Fibroblast of mammary gland (primary cell): ENCODE measurements at regions not wholly inside any gene's neighbourhood (a gene's known extent, or its start where the extent isn't known, plus 50 kb on each side); places are given as distances from the start of the nearest gene placed in this dataset.

Source experiments
- DNase-seq: peaks from one replicate; pipeline ENCODE4 v3.0.0-alpha.2; 2010; ENCODE audit warnings: low read depth
- H3K4me3 ChIP-seq: 2 replicates; pipeline ENCODE4 v1.5.1; 2011; ENCODE audit warnings: low read depth, mild to moderate bottlenecking, low read length, moderate library complexity; ENCODE audit not compliant: control insufficient read depth
- CTCF ChIP-seq: conservative IDR thresholded peaks from 2 replicates; pipeline ENCODE4 v1.5.1; 2011; ENCODE audit warnings: low read depth, low read length, inconsistent platforms; ENCODE audit not compliant: control insufficient read depth, insufficient read depth

- TF ChIP-seq CTCF, result no peak
- no peak overlapping the region for H3K4me3 ChIP-seq
Observed at GRCh38 chr7:46432708-46433107, 511.6 kb upstream of the IGFBP3 start.

GRCh38 chr7:46428295-46428694 lies 507.2 kb upstream of the IGFBP3 start:
- no peak overlapping the region for H3K4me3 ChIP-seq
- no peak for TF ChIP-seq CTCF
- DNase-seq, result peak; percentile 12

More at GRCh38 chr7:46432708-46433107, 511.6 kb upstream of the IGFBP3 start:
- peak; percentile 92 for DNase-seq

GRCh38 chr7:46424934-46425333 lies 503.9 kb upstream of the IGFBP3 start:
- DNase-seq, result no peak
- no peak overlapping the region for H3K4me3 ChIP-seq
- no peak for TF ChIP-seq CTCF

- DNase-seq, result no peak
- H3K4me3 ChIP-seq, result no peak overlapping the region
- TF ChIP-seq CTCF, result no peak
Observed at GRCh38 chr7:46421441-46422230, 500.6 kb upstream of the IGFBP3 start.

GRCh38 chr7:46414946-46415345 lies 493.9 kb upstream of the IGFBP3 start:
- no peak for TF ChIP-seq CTCF
- H3K4me3 ChIP-seq, result no peak overlapping the region
- DNase-seq, result no peak

GRCh38 chr7:46411236-46411635 lies 490.2 kb upstream of the IGFBP3 start:
- no peak for DNase-seq
- TF ChIP-seq CTCF, result no peak
- no peak overlapping the region for H3K4me3 ChIP-seq
